ENCODE measurements at regions not wholly inside any gene's neighbourhood (a gene's known extent, or its start where the extent isn't known, plus 50 kb on each side); places are given as distances from the start of the nearest gene placed in this dataset.

DNA sequence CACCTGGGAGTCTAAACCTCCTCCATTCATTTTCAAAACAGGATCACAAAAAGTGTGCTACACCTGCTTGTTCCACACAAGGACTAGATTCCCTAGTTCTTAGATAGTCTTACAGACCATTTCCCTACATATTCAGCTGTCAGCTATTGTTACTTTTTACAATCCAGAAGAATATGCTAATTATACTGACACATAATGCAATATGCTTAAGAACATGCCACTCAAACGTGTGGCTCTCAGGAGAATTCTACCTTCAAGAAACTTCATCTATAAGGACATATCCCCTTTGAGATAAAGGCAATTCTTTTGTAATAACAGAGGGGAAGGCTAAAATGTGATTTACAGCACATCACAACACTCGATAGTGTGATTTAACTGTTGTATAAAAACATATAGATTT lies 456.1 kb upstream of the ARRDC3 start:
- TF ChIP-seq, protein P1, sequence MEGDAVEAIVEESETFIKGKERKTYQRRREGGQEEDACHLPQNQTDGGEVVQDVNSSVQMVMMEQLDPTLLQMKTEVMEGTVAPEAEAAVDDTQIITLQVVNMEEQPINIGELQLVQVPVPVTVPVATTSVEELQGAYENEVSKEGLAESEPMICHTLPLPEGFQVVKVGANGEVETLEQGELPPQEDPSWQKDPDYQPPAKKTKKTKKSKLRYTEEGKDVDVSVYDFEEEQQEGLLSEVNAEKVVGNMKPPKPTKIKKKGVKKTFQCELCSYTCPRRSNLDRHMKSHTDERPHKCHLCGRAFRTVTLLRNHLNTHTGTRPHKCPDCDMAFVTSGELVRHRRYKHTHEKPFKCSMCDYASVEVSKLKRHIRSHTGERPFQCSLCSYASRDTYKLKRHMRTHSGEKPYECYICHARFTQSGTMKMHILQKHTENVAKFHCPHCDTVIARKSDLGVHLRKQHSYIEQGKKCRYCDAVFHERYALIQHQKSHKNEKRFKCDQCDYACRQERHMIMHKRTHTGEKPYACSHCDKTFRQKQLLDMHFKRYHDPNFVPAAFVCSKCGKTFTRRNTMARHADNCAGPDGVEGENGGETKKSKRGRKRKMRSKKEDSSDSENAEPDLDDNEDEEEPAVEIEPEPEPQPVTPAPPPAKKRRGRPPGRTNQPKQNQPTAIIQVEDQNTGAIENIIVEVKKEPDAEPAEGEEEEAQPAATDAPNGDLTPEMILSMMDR (IDR thresholded peaks at IDR 0.05), result no peak
- TF ChIP-seq TCF7L2 (IDR thresholded peaks at IDR 0.05; ENCODE audit: low read depth, low read length) (no peak), POLR2AphosphoS5 (IDR thresholded peaks at IDR 0.05; ENCODE audit: low read depth, low read length) (no peak), SIN3A (IDR thresholded peaks at IDR 0.05; ENCODE audit: borderline replicate concordance, insufficient read depth, low read depth, low read length) (no peak)
- TF ChIP-seq, protein P2, sequence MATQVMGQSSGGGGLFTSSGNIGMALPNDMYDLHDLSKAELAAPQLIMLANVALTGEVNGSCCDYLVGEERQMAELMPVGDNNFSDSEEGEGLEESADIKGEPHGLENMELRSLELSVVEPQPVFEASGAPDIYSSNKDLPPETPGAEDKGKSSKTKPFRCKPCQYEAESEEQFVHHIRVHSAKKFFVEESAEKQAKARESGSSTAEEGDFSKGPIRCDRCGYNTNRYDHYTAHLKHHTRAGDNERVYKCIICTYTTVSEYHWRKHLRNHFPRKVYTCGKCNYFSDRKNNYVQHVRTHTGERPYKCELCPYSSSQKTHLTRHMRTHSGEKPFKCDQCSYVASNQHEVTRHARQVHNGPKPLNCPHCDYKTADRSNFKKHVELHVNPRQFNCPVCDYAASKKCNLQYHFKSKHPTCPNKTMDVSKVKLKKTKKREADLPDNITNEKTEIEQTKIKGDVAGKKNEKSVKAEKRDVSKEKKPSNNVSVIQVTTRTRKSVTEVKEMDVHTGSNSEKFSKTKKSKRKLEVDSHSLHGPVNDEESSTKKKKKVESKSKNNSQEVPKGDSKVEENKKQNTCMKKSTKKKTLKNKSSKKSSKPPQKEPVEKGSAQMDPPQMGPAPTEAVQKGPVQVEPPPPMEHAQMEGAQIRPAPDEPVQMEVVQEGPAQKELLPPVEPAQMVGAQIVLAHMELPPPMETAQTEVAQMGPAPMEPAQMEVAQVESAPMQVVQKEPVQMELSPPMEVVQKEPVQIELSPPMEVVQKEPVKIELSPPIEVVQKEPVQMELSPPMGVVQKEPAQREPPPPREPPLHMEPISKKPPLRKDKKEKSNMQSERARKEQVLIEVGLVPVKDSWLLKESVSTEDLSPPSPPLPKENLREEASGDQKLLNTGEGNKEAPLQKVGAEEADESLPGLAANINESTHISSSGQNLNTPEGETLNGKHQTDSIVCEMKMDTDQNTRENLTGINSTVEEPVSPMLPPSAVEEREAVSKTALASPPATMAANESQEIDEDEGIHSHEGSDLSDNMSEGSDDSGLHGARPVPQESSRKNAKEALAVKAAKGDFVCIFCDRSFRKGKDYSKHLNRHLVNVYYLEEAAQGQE (IDR thresholded peaks at IDR 0.05; ENCODE audit: insufficient read depth in 1 of 2, low read depth in 2 of 2, low read length in 1 of 2), result no peak
